ENCODE measurements at regions not wholly inside any gene's neighbourhood (a gene's known extent, or its start where the extent isn't known, plus 50 kb on each side); places are given as distances from the start of the nearest gene placed in this dataset.

- H4K20me1 ChIP-seq (ENCODE audit: insufficient read depth) = no peaks in the 10 kb centered on the region
- H3K27me3 ChIP-seq (ENCODE audit: insufficient read depth, low read depth, low read length) = no peaks in the 10 kb centered on the region
- H3F3A ChIP-seq (ENCODE audit: insufficient read depth, low read length, poor library complexity, severe bottlenecking) = no peaks in the 10 kb centered on the region
- no peaks in the 10 kb centered on the region for H3K9me3 ChIP-seq (ENCODE audit: low read length)
- H3K9ac ChIP-seq (ENCODE audit: low read length) = no peak overlapping the region
- H3K36me3 ChIP-seq (ENCODE audit: insufficient read depth, low read length) = no peaks in the 10 kb centered on the region
- no peaks in the 10 kb centered on the region for H3K9me2 ChIP-seq (ENCODE audit: insufficient read depth, low read length)
- TF ChIP-seq RAD21 (conservative IDR thresholded peaks at IDR 0.05) (peak; percentile 87), POLR2AphosphoS5 (IDR thresholded peaks at IDR 0.05) (no peak), EP300 (conservative IDR thresholded peaks at IDR 0.05; ENCODE audit: poor library complexity, severe bottlenecking) (no peak), TAF1 (IDR thresholded peaks at IDR 0.05; ENCODE audit: low read depth) (no peak), SMC3 (conservative IDR thresholded peaks at IDR 0.05; ENCODE audit: poor library complexity) (peak; percentile 81), CTCF (IDR thresholded peaks at IDR 0.05; ENCODE audit: poor library complexity, severe bottlenecking) (peak; percentile 80), MXI1 (conservative IDR thresholded peaks at IDR 0.05; ENCODE audit: poor library complexity, severe bottlenecking) (no peak)
- TF ChIP-seq, protein P1, sequence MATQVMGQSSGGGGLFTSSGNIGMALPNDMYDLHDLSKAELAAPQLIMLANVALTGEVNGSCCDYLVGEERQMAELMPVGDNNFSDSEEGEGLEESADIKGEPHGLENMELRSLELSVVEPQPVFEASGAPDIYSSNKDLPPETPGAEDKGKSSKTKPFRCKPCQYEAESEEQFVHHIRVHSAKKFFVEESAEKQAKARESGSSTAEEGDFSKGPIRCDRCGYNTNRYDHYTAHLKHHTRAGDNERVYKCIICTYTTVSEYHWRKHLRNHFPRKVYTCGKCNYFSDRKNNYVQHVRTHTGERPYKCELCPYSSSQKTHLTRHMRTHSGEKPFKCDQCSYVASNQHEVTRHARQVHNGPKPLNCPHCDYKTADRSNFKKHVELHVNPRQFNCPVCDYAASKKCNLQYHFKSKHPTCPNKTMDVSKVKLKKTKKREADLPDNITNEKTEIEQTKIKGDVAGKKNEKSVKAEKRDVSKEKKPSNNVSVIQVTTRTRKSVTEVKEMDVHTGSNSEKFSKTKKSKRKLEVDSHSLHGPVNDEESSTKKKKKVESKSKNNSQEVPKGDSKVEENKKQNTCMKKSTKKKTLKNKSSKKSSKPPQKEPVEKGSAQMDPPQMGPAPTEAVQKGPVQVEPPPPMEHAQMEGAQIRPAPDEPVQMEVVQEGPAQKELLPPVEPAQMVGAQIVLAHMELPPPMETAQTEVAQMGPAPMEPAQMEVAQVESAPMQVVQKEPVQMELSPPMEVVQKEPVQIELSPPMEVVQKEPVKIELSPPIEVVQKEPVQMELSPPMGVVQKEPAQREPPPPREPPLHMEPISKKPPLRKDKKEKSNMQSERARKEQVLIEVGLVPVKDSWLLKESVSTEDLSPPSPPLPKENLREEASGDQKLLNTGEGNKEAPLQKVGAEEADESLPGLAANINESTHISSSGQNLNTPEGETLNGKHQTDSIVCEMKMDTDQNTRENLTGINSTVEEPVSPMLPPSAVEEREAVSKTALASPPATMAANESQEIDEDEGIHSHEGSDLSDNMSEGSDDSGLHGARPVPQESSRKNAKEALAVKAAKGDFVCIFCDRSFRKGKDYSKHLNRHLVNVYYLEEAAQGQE (IDR thresholded peaks at IDR 0.05; ENCODE audit: borderline replicate concordance) = no peak
- no peak overlapping the region for H3K4me3 ChIP-seq (ENCODE audit: low read length)
- H3K27ac ChIP-seq (ENCODE audit: low read length) = no peak overlapping the region
- no peaks in the 10 kb centered on the region for H3K79me2 ChIP-seq (replicated peaks; ENCODE audit: insufficient read depth, low read length)
- no peak overlapping the region for H3K4me2 ChIP-seq (ENCODE audit: low read length)
- H2AFZ ChIP-seq (ENCODE audit: low read depth, low read length) = no peak overlapping the region
Observed at GRCh38 chr10:109773288-109774120, 149.8 kb downstream of the XPNPEP1 start.

GRCh38 chr10:109770663-109771062 is 152.6 kb downstream of the XPNPEP1 start:
- no peak overlapping the region for H3K4me3 ChIP-seq (ENCODE audit: low read length)
- no peaks in the 10 kb centered on the region for H3K79me2 ChIP-seq (replicated peaks; ENCODE audit: insufficient read depth, low read length)
- no peak for TF ChIP-seq RAD21 (conservative IDR thresholded peaks at IDR 0.05)
- TF ChIP-seq EP300 (conservative IDR thresholded peaks at IDR 0.05; ENCODE audit: poor library complexity, severe bottlenecking) = no peak
- TF ChIP-seq SMC3 (conservative IDR thresholded peaks at IDR 0.05; ENCODE audit: poor library complexity) = no peak
- TF ChIP-seq CTCF (IDR thresholded peaks at IDR 0.05; ENCODE audit: poor library complexity, severe bottlenecking) = no peak
- no peak for TF ChIP-seq TAF1 (IDR thresholded peaks at IDR 0.05; ENCODE audit: low read depth)
- TF ChIP-seq MXI1 (conservative IDR thresholded peaks at IDR 0.05; ENCODE audit: poor library complexity, severe bottlenecking) = no peak
- no peak for TF ChIP-seq POLR2AphosphoS5 (IDR thresholded peaks at IDR 0.05)
- TF ChIP-seq, protein P1 (IDR thresholded peaks at IDR 0.05; ENCODE audit: borderline replicate concordance) = no peak
- TF ChIP-seq EZH2 (IDR thresholded peaks at IDR 0.05; ENCODE audit: borderline replicate concordance, insufficient read depth, low read length, poor library complexity, severe bottlenecking) = no peak
- no peak overlapping the region for H3K4me2 ChIP-seq (ENCODE audit: low read length)
- no peaks in the 10 kb centered on the region for H3K9me2 ChIP-seq (ENCODE audit: insufficient read depth, low read length)
- H2AFZ ChIP-seq (ENCODE audit: low read depth, low read length) = no peak overlapping the region
- no peaks in the 10 kb centered on the region for H3K27me3 ChIP-seq (ENCODE audit: insufficient read depth, low read depth, low read length)
- H3K36me3 ChIP-seq (ENCODE audit: insufficient read depth, low read length) = no peaks in the 10 kb centered on the region
- no peaks in the 10 kb centered on the region for H3K9me3 ChIP-seq (ENCODE audit: low read length)
- H4K20me1 ChIP-seq (ENCODE audit: insufficient read depth) = no peaks in the 10 kb centered on the region
- no peak overlapping the region for H3K27ac ChIP-seq (ENCODE audit: low read length)
- H3F3A ChIP-seq (ENCODE audit: insufficient read depth, low read length, poor library complexity, severe bottlenecking) = no peaks in the 10 kb centered on the region
- no peak overlapping the region for H3K9ac ChIP-seq (ENCODE audit: low read length)
